Lower leg skin (tissue), 4 donors: ENCODE measurements at regions not wholly inside any gene's neighbourhood (a gene's known extent, or its start where the extent isn't known, plus 50 kb on each side); places are given as distances from the start of the nearest gene placed in this dataset.

Experiments used
- DNase-seq, 2 donors: peaks; one replicate each; pipeline ENCODE4 v3.0.0-alpha.2; 2019; ENCODE audit warnings: low spot score in 2 of 2
- H3K4me3 ChIP-seq: fragments of 200-600 bp; sonication (generic); 2 replicates; pipeline ENCODE4 v1.5.1; 2017; ENCODE audit warnings: mild to moderate bottlenecking, low read depth; ENCODE audit not compliant: poor library complexity, severe bottlenecking
- POLR2A ChIP-seq, 2 donors: fragments of 450-650 bp; IDR thresholded peaks; one replicate each; pipeline ENCODE4 v1.6.1; 2016 to 2017; ENCODE audit warnings: antibody characterized with exemption in 2 of 2, mild to moderate bottlenecking in 1 of 2, moderate library complexity in 1 of 2
- WGBS, 2 donors: methylation state at CpG; one replicate each; pipeline ENCODE4 v1.1.5; 2018; 5-methylcytosine and 5-hydroxymethylcytosine counted together
- intact Hi-C: fragments of 100-400 bp; cut with DNase I; formaldehyde crosslinking; loops from one replicate; pipeline ENCODE4 v1.15.0; 2023; ENCODE audit warnings: low total_unique reads
- TF ChIP-seq, protein P1 (sequence below), 3 donors: fragments of 450-650 bp; IDR thresholded peaks; one replicate each; pipeline ENCODE4 v1.5.1; 2016; ENCODE audit warnings: antibody characterized with exemption in 3 of 3, mild to moderate bottlenecking in 3 of 3, moderate library complexity in 2 of 3

GRCh38 chr12:63318933-63319332 is 167.9 kb upstream of the AVPR1A start:
- H3K4me3 ChIP-seq: no peak overlapping the region
- intact Hi-C loops: no loop called here
- no peak for DNase-seq
- TF ChIP-seq, protein P1, sequence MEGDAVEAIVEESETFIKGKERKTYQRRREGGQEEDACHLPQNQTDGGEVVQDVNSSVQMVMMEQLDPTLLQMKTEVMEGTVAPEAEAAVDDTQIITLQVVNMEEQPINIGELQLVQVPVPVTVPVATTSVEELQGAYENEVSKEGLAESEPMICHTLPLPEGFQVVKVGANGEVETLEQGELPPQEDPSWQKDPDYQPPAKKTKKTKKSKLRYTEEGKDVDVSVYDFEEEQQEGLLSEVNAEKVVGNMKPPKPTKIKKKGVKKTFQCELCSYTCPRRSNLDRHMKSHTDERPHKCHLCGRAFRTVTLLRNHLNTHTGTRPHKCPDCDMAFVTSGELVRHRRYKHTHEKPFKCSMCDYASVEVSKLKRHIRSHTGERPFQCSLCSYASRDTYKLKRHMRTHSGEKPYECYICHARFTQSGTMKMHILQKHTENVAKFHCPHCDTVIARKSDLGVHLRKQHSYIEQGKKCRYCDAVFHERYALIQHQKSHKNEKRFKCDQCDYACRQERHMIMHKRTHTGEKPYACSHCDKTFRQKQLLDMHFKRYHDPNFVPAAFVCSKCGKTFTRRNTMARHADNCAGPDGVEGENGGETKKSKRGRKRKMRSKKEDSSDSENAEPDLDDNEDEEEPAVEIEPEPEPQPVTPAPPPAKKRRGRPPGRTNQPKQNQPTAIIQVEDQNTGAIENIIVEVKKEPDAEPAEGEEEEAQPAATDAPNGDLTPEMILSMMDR (IDR thresholded peaks at IDR 0.05): no peak
- no peak for TF ChIP-seq POLR2A (IDR thresholded peaks at IDR 0.05)
- 72 to 80% methylated on average over 1 of the region's 1 CpG for WGBS, 2 donors

DNA sequence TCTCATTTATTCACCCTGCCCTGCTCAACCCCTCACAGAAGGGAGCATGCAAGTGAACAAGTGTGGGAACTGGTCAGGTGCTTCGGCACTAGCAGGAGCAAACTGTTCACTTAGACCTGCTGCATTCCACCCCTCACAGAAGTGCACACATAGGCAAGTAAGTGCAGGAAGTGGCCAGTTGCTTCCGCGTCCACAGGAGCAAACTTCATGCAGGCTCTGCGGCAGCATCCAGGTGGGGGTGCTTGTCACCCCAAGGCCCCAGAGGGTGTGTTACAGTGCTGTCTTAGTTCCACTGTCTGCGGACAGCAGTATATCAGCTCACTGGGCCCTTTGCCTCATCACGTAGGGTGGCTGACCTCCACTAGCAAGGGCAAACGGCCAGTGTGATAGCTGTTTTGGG is 167.3 kb upstream of the AVPR1A start:
- no peak for TF ChIP-seq POLR2A (IDR thresholded peaks at IDR 0.05)
- TF ChIP-seq, protein P1 (IDR thresholded peaks at IDR 0.05): no peak
- WGBS, 2 donors: 87 to 95% methylated on average over 4 to 7 of the region's 7 CpGs
- intact Hi-C loops: no loop called here
- H3K4me3 ChIP-seq: no peak overlapping the region
- no peak for DNase-seq

- no peak for DNase-seq
- intact Hi-C loops: no loop called here
- no peak overlapping the region for H3K4me3 ChIP-seq
- TF ChIP-seq, protein P1 (IDR thresholded peaks at IDR 0.05): no peak
- 86 to 92% methylated on average over 5 of the region's 5 CpGs for WGBS, 2 donors
Measured at GRCh38 chr12:63317880-63318279, 166.9 kb upstream of the AVPR1A start.

DNA sequence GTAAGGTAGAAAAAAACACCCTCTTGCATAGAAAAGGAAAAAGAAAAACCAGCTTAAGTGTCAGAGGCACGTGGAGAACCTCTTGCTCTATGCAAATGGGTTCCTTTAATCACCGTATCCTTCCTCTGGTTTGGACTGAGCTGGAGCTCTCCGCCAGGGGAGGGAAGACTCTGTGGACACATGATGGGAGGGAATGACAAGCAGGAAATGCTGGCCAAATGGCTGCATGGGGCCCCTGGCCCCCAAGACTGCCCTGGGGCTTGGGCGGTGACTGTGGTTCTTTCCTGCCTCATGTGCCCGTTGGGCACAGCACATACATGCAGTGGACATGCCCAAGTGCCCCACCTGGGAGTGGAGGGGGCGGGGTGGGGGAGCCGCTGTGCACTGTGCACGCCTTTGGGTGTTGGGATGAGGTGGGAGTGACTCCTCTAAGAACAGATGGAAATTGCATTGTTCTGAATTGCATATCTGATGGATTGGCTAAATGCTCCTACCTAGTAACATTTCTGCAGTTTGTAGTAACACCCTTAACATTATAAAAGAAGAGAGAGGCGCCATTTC is 166.4 kb upstream of the AVPR1A start:
- intact Hi-C loops: no loop called here
- DNase-seq: no peak
- 75 to 84% methylated on average over 9 of the region's 9 CpGs for WGBS, 2 donors
- H3K4me3 ChIP-seq: no peak overlapping the region
- TF ChIP-seq POLR2A (IDR thresholded peaks at IDR 0.05): no peak
- TF ChIP-seq, protein P1 (IDR thresholded peaks at IDR 0.05): no peak

DNA sequence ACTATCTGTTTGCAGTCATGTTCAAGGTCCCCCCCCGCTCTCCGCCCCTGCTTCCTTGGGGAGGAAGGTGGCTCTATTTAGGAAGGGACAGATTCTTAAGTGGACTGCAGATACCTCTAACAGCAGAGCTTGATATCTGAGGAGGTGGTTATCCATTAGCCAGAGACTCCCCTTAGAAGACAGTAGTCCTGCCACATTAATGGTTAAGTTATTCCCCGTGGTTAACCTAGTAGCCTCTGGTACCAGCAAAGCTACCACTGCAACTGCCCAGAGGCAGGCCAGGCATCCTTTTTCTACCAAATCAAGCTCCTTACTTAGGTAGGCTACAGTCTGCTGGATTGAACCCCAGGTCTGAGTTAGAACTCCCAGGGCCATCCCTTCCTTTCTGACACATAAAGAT is 162.1 kb upstream of the AVPR1A start:
- H3K4me3 ChIP-seq: no peak overlapping the region
- TF ChIP-seq, protein P1 (IDR thresholded peaks at IDR 0.05): no peak
- TF ChIP-seq POLR2A (IDR thresholded peaks at IDR 0.05): no peak
- no peak for DNase-seq
- intact Hi-C loops: no loop called here
- WGBS, 2 donors: 95 to 97% methylated on average over 3 of the region's 3 CpGs

DNA sequence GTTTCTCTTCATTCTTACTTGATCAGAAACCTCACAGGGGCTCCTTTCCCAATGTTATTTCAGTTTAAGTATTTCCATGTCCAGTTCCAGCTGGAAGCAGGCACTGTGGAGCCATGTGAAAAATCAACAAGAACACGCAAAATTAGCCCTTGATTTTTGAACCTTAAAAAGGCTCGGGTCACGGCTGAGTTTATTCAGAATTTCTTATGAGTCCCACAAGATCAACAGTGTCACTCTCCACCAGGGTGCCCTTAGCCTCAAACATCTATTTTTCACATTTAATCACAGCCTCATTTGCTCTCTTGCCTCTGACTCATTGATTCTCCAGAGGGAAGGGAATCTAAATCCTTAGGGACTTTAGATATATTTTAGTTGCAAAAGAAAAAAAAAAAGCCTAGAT is 157.7 kb upstream of the AVPR1A start:
- DNase-seq: no peak
- intact Hi-C loops: no loop called here
- WGBS, 2 donors: 67 to 71% methylated on average over 3 of the region's 3 CpGs
- TF ChIP-seq POLR2A (IDR thresholded peaks at IDR 0.05): no peak
- TF ChIP-seq, protein P1 (IDR thresholded peaks at IDR 0.05): no peak
- H3K4me3 ChIP-seq: no peak overlapping the region
